Keratinocyte (primary cell): ENCODE measurements at regions not wholly inside any gene's neighbourhood (a gene's known extent, or its start where the extent isn't known, plus 50 kb on each side); places are given as distances from the start of the nearest gene placed in this dataset.

ENCODE experiments used
- EZH2 ChIP-seq: IDR thresholded peaks from one replicate; pipeline ENCODE4 v1.6.1; 2012; ENCODE audit warnings: inconsistent platforms, mild to moderate bottlenecking, low read length, moderate library complexity
- TF ChIP-seq, protein P1 (sequence below), 3 experiments: IDR thresholded peaks in 1 of 3; conservative IDR thresholded peaks in 1 of 3; optimal IDR thresholded peaks in 1 of 3; 2 replicates in 2 of 3; 3 replicates in 1 of 3; pipeline versions ENCODE3 to v1.5.1; 2011; ENCODE audit warnings: low read length in 3 of 3, mild to moderate bottlenecking in 3 of 3, moderate library complexity in 2 of 3, control low read depth in 1 of 3, inconsistent platforms in 1 of 3; ENCODE audit not compliant: insufficient read depth in 2 of 3; ENCODE audit errors: extremely low read depth in 1 of 3

GRCh38 chr9:100669968-100670367 lies 92.1 kb downstream of the CAVIN4 start:
- TF ChIP-seq, protein P1, sequence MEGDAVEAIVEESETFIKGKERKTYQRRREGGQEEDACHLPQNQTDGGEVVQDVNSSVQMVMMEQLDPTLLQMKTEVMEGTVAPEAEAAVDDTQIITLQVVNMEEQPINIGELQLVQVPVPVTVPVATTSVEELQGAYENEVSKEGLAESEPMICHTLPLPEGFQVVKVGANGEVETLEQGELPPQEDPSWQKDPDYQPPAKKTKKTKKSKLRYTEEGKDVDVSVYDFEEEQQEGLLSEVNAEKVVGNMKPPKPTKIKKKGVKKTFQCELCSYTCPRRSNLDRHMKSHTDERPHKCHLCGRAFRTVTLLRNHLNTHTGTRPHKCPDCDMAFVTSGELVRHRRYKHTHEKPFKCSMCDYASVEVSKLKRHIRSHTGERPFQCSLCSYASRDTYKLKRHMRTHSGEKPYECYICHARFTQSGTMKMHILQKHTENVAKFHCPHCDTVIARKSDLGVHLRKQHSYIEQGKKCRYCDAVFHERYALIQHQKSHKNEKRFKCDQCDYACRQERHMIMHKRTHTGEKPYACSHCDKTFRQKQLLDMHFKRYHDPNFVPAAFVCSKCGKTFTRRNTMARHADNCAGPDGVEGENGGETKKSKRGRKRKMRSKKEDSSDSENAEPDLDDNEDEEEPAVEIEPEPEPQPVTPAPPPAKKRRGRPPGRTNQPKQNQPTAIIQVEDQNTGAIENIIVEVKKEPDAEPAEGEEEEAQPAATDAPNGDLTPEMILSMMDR (optimal IDR thresholded peaks at IDR 0.05 in 1 of 3, IDR thresholded peaks at IDR 0.05 in 1 of 3, conservative IDR thresholded peaks at IDR 0.05 in 1 of 3; ENCODE audit: extremely low read depth in 1 of 3, insufficient read depth in 2 of 3, low read length in 3 of 3), result no peak
- no peak for TF ChIP-seq EZH2
